ENCODE measurements at regions not wholly inside any gene's neighbourhood (a gene's known extent, or its start where the extent isn't known, plus 50 kb on each side); places are given as distances from the start of the nearest gene placed in this dataset.

DNA sequence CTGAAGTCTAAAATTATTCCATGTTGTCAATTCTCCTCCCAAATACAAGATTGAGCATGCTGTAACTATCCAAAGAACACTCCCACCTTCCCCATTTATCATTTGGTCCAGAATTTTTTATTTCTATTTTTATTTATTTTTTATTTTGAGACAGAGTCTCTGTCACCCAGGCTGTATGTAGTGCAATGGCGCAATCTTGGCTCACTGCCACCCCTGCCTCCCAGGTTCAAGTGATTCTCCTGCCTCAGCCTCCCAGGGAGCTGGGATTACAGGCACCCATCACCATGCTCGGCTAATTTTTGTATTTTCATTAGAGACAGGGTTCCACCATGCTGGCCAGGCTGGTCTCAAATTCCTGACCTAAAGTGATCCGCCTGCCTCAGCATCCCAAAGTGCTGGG, 306.8 kb downstream of the KLF12 start:
- no peaks in the 10 kb centered on the region for H3K27me3 Mint-ChIP-seq (ENCODE audit: low read depth)

DNA sequence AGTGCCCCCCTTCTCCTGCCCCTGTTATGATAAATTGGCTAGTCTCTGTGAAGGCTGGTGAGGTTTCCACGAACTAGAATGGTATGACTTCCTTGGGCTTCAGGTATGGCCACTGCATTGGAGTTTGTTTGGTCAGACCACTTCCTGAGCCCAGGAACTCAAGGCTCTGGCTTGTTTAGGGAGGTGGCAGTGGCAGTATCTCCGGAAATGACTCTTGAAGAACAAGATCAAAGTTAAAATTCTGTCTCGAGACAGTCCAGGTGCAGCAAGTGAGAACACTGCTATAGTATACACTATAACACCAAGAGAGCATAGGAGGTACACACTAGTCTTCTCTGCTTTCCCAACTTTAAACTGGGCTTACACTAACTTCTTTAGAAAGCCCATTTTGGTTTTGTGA, 309.1 kb downstream of the KLF12 start:
- POLR2A ChIA-PET, result no interaction called here
- ATAC-seq, result no peak
- TF ChIP-seq TCF7 (CRISPR knock-in tag; IDR thresholded peaks at IDR 0.05; ENCODE audit: low read depth) (no peak), KAT7 (CRISPR knock-in tag; IDR thresholded peaks at IDR 0.05; ENCODE audit: borderline replicate concordance) (no peak), JUN (CRISPR knock-in tag; IDR thresholded peaks at IDR 0.05) (no peak), TP53 (CRISPR knock-in tag; IDR thresholded peaks at IDR 0.05) (no peak), NR1H2 (CRISPR knock-in tag; IDR thresholded peaks at IDR 0.05) (no peak), ATF1 (CRISPR knock-in tag; IDR thresholded peaks at IDR 0.05) (no peak), FOXK1 (CRISPR knock-in tag; IDR thresholded peaks at IDR 0.05) (no peak)
- TF ChIP-seq, protein P1, sequence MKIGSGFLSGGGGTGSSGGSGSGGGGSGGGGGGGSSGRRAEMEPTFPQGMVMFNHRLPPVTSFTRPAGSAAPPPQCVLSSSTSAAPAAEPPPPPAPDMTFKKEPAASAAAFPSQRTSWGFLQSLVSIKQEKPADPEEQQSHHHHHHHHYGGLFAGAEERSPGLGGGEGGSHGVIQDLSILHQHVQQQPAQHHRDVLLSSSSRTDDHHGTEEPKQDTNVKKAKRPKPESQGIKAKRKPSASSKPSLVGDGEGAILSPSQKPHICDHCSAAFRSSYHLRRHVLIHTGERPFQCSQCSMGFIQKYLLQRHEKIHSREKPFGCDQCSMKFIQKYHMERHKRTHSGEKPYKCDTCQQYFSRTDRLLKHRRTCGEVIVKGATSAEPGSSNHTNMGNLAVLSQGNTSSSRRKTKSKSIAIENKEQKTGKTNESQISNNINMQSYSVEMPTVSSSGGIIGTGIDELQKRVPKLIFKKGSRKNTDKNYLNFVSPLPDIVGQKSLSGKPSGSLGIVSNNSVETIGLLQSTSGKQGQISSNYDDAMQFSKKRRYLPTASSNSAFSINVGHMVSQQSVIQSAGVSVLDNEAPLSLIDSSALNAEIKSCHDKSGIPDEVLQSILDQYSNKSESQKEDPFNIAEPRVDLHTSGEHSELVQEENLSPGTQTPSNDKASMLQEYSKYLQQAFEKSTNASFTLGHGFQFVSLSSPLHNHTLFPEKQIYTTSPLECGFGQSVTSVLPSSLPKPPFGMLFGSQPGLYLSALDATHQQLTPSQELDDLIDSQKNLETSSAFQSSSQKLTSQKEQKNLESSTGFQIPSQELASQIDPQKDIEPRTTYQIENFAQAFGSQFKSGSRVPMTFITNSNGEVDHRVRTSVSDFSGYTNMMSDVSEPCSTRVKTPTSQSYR (CRISPR knock-in tag; IDR thresholded peaks at IDR 0.05), result no peak
- TF ChIP-seq, protein P2, sequence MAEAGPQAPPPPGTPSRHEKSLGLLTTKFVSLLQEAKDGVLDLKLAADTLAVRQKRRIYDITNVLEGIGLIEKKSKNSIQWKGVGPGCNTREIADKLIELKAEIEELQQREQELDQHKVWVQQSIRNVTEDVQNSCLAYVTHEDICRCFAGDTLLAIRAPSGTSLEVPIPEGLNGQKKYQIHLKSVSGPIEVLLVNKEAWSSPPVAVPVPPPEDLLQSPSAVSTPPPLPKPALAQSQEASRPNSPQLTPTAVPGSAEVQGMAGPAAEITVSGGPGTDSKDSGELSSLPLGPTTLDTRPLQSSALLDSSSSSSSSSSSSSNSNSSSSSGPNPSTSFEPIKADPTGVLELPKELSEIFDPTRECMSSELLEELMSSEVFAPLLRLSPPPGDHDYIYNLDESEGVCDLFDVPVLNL (CRISPR knock-in tag; IDR thresholded peaks at IDR 0.05; ENCODE audit: borderline replicate concordance, low read depth), result no peak
- TF ChIP-seq, protein P3, sequence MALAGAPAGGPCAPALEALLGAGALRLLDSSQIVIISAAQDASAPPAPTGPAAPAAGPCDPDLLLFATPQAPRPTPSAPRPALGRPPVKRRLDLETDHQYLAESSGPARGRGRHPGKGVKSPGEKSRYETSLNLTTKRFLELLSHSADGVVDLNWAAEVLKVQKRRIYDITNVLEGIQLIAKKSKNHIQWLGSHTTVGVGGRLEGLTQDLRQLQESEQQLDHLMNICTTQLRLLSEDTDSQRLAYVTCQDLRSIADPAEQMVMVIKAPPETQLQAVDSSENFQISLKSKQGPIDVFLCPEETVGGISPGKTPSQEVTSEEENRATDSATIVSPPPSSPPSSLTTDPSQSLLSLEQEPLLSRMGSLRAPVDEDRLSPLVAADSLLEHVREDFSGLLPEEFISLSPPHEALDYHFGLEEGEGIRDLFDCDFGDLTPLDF (CRISPR knock-in tag; IDR thresholded peaks at IDR 0.05), result no peak
- TF ChIP-seq, protein P4, sequence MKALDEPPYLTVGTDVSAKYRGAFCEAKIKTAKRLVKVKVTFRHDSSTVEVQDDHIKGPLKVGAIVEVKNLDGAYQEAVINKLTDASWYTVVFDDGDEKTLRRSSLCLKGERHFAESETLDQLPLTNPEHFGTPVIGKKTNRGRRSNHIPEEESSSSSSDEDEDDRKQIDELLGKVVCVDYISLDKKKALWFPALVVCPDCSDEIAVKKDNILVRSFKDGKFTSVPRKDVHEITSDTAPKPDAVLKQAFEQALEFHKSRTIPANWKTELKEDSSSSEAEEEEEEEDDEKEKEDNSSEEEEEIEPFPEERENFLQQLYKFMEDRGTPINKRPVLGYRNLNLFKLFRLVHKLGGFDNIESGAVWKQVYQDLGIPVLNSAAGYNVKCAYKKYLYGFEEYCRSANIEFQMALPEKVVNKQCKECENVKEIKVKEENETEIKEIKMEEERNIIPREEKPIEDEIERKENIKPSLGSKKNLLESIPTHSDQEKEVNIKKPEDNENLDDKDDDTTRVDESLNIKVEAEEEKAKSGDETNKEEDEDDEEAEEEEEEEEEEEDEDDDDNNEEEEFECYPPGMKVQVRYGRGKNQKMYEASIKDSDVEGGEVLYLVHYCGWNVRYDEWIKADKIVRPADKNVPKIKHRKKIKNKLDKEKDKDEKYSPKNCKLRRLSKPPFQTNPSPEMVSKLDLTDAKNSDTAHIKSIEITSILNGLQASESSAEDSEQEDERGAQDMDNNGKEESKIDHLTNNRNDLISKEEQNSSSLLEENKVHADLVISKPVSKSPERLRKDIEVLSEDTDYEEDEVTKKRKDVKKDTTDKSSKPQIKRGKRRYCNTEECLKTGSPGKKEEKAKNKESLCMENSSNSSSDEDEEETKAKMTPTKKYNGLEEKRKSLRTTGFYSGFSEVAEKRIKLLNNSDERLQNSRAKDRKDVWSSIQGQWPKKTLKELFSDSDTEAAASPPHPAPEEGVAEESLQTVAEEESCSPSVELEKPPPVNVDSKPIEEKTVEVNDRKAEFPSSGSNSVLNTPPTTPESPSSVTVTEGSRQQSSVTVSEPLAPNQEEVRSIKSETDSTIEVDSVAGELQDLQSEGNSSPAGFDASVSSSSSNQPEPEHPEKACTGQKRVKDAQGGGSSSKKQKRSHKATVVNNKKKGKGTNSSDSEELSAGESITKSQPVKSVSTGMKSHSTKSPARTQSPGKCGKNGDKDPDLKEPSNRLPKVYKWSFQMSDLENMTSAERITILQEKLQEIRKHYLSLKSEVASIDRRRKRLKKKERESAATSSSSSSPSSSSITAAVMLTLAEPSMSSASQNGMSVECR (CRISPR knock-in tag; IDR thresholded peaks at IDR 0.05; ENCODE audit: borderline replicate concordance), result no peak

More for the DNA sequence above, 306.8 kb downstream of the KLF12 start:
- Mint-ChIP-seq H3K36me3 (no peaks in the 10 kb centered on the region; the same call in 1 of the 2 replicates), H3K4me3 (no peak overlapping the region), H3K9me3 (peaks cover 9% of the 10 kb centered on the region; the same call in 1 of the 2 replicates), H3K4me1 (peaks cover 12% of the 10 kb centered on the region), H3K27ac (no peak overlapping the region)
- DNase-seq (ENCODE audit: low spot score), result no peak
- ATAC-seq, result no peak
- ChIA-PET POLR2A (no interaction called here), CTCF (no interaction called here)
- TF ChIP-seq GRHL2 (CRISPR knock-in tag; IDR thresholded peaks at IDR 0.05; ENCODE audit: insufficient replicate concordance, severe bottlenecking) (no peak), ZBTB21 (CRISPR knock-in tag; IDR thresholded peaks at IDR 0.05; ENCODE audit: borderline replicate concordance) (no peak), RELA (CRISPR knock-in tag; IDR thresholded peaks at IDR 0.05; ENCODE audit: borderline replicate concordance) (no peak), JAZF1 (CRISPR knock-in tag; IDR thresholded peaks at IDR 0.05) (no peak), ZNF396 (CRISPR knock-in tag; IDR thresholded peaks at IDR 0.05; ENCODE audit: borderline replicate concordance) (no peak), CREB1 (CRISPR knock-in tag; IDR thresholded peaks at IDR 0.05) (no peak), NFE2L1 (CRISPR knock-in tag; IDR thresholded peaks at IDR 0.05) (no peak), CREM (CRISPR knock-in tag; IDR thresholded peaks at IDR 0.05) (no peak), TP53 (CRISPR knock-in tag; IDR thresholded peaks at IDR 0.05) (no peak), PRRX2 (CRISPR knock-in tag; IDR thresholded peaks at IDR 0.05) (no peak), SOX15 (CRISPR knock-in tag; IDR thresholded peaks at IDR 0.05) (no peak), ZNF219 (CRISPR knock-in tag; IDR thresholded peaks at IDR 0.05; ENCODE audit: borderline replicate concordance) (no peak)
- TF ChIP-seq, protein P5, sequence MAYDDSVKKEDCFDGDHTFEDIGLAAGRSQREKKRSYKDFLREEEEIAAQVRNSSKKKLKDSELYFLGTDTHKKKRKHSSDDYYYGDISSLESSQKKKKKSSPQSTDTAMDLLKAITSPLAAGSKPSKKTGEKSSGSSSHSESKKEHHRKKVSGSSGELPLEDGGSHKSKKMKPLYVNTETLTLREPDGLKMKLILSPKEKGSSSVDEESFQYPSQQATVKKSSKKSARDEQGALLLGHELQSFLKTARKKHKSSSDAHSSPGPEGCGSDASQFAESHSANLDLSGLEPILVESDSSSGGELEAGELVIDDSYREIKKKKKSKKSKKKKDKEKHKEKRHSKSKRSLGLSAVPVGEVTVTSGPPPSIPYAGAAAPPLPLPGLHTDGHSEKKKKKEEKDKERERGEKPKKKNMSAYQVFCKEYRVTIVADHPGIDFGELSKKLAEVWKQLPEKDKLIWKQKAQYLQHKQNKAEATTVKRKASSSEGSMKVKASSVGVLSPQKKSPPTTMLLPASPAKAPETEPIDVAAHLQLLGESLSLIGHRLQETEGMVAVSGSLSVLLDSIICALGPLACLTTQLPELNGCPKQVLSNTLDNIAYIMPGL (CRISPR knock-in tag; IDR thresholded peaks at IDR 0.05), result no peak
- TF ChIP-seq, protein P6, sequence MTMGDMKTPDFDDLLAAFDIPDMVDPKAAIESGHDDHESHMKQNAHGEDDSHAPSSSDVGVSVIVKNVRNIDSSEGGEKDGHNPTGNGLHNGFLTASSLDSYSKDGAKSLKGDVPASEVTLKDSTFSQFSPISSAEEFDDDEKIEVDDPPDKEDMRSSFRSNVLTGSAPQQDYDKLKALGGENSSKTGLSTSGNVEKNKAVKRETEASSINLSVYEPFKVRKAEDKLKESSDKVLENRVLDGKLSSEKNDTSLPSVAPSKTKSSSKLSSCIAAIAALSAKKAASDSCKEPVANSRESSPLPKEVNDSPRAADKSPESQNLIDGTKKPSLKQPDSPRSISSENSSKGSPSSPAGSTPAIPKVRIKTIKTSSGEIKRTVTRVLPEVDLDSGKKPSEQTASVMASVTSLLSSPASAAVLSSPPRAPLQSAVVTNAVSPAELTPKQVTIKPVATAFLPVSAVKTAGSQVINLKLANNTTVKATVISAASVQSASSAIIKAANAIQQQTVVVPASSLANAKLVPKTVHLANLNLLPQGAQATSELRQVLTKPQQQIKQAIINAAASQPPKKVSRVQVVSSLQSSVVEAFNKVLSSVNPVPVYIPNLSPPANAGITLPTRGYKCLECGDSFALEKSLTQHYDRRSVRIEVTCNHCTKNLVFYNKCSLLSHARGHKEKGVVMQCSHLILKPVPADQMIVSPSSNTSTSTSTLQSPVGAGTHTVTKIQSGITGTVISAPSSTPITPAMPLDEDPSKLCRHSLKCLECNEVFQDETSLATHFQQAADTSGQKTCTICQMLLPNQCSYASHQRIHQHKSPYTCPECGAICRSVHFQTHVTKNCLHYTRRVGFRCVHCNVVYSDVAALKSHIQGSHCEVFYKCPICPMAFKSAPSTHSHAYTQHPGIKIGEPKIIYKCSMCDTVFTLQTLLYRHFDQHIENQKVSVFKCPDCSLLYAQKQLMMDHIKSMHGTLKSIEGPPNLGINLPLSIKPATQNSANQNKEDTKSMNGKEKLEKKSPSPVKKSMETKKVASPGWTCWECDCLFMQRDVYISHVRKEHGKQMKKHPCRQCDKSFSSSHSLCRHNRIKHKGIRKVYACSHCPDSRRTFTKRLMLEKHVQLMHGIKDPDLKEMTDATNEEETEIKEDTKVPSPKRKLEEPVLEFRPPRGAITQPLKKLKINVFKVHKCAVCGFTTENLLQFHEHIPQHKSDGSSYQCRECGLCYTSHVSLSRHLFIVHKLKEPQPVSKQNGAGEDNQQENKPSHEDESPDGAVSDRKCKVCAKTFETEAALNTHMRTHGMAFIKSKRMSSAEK (CRISPR knock-in tag; IDR thresholded peaks at IDR 0.05; ENCODE audit: borderline replicate concordance), result no peak

More for the DNA sequence above, 309.1 kb downstream of the KLF12 start:
- Mint-ChIP-seq H3K27me3 (ENCODE audit: low read depth) (no peaks in the 10 kb centered on the region), H3K36me3 (no peaks in the 10 kb centered on the region; the same call in 1 of the 2 replicates), H3K9me3 (peaks cover 20% of the 10 kb centered on the region), H3K4me1 (peaks cover 7% of the 10 kb centered on the region), H3K4me3 (no peak overlapping the region), H3K27ac (no peak overlapping the region)
- DNase-seq (ENCODE audit: low spot score), result no peak
- CTCF ChIA-PET, result no interaction called here

All from WTC11 (cell line).